HG03139 (cell line): ENCODE measurements at regions not wholly inside any gene's neighbourhood (a gene's known extent, or its start where the extent isn't known, plus 50 kb on each side); places are given as distances from the start of the nearest gene placed in this dataset.
"Not testable (repeated sequence)": the region's sequence is repeated elsewhere in the genome, so short reads cannot be mapped to it uniquely, and the experiment has no call there.

Source experiments
- ATAC-seq: cut with Tn5 transposase; IDR thresholded peaks from one replicate; pipeline ENCODE4 v1.9.1; 2021; ENCODE audit not compliant: unreplicated experiment

GRCh38 chr13:80559944-80560343, 219.0 kb upstream of the SPRY2 start:
- no peak for ATAC-seq

GRCh38 chr13:80558074-80558473, 217.1 kb upstream of the SPRY2 start:
- ATAC-seq = no peak

- ATAC-seq = no peak
Measured at GRCh38 chr13:80555796-80556678, 215.1 kb upstream of the SPRY2 start.

- no peak for ATAC-seq
Measured at GRCh38 chr13:80552851-80553440, 212.0 kb upstream of the SPRY2 start.

GRCh38 chr13:80551650-80552497, 210.9 kb upstream of the SPRY2 start:
- no peak for ATAC-seq

- ATAC-seq = no peak
Measured at GRCh38 chr13:80550971-80551441, 210.1 kb upstream of the SPRY2 start.

GRCh38 chr13:80548915-80549314, 208.0 kb upstream of the SPRY2 start:
- ATAC-seq = no peak

- ATAC-seq = no peak
Measured at GRCh38 chr13:80547885-80548825, 207.2 kb upstream of the SPRY2 start.

GRCh38 chr13:80547341-80547740, 206.4 kb upstream of the SPRY2 start:
- no peak for ATAC-seq

- ATAC-seq = no peak
Measured at GRCh38 chr13:80533175-80533574, 192.2 kb upstream of the SPRY2 start.

GRCh38 chr13:80530902-80531301, 190.0 kb upstream of the SPRY2 start:
- ATAC-seq = no peak

GRCh38 chr13:80530191-80530590, 189.3 kb upstream of the SPRY2 start:
- no peak for ATAC-seq

GRCh38 chr13:80529734-80530133, 188.8 kb upstream of the SPRY2 start:
- ATAC-seq = no peak

- no peak for ATAC-seq
Measured at GRCh38 chr13:80528733-80529132, 187.8 kb upstream of the SPRY2 start.

GRCh38 chr13:80527400-80527799, 186.5 kb upstream of the SPRY2 start:
- no peak for ATAC-seq

GRCh38 chr13:80524447-80525215, 183.7 kb upstream of the SPRY2 start:
- no peak for ATAC-seq

GRCh38 chr13:80523134-80523533, 182.2 kb upstream of the SPRY2 start:
- no peak for ATAC-seq

- not testable (repeated sequence) for ATAC-seq
Measured at GRCh38 chr13:80522463-80522862, 181.5 kb upstream of the SPRY2 start.

GRCh38 chr13:80516818-80517348, 176.0 kb upstream of the SPRY2 start:
- no peak for ATAC-seq
